ENCODE measurements at regions not wholly inside any gene's neighbourhood (a gene's known extent, or its start where the extent isn't known, plus 50 kb on each side); places are given as distances from the start of the nearest gene placed in this dataset.
"Not testable (repeated sequence)": the region's sequence is repeated elsewhere in the genome, so short reads cannot be mapped to it uniquely, and the experiment has no call there.

DNA sequence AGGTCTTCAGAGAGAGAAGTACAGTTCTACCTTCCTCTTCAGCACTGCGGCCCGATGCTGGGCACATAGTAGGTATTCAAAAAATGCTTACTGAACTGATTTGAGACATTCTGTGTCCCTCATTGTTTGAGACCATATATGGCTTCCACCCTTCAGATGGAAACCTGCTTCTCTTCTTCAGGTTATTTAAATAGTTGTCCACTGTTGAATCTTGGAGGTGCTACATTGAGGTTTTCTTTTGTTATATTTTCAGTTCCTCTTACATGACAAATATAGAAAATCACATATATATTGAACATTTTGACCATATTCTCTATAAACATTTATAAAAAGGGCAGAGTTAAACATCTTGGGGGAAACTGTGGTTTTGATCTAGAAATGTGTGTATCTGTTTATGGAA lies 200.2 kb upstream of the LRRC3B start:
- no peak for DNase-seq

DNA sequence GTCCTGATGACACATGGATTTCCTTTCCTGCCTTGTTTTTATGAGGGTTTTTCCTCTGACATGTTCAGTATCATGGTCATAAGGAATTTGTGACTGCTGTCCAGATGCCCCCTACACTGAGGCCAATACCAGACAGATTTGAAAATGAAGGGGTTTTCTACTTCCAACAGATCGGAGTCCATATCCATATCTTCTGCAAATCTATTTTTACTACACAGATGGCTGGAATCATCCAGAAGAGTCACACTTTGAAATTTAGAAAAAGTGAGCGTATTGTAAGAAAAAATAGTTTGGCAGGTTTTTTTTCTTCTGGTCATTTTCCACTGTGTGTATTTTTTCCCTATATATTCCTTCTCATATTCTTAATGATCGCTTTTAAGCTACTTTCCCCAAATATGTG lies 197.5 kb upstream of the LRRC3B start:
- DNase-seq: no peak

DNA sequence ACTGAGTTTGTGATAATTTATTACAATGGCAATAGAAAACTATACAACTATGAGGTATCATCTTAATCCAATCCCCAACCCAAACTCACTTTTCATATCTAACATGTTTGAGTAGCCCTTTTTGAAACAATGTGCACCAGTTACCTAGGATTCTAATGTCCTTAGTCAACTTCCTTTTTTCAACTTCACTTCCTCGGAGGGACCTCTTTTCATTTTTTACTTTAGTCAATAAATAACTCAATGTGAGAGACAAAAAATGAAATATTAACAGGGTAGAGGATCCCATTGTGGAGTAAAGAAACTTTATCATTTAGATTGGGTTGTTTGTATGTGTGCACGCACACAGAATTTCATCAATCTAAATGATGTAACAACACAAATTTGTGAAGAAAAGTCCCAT lies 193.6 kb upstream of the LRRC3B start:
- no peak for DNase-seq

DNA sequence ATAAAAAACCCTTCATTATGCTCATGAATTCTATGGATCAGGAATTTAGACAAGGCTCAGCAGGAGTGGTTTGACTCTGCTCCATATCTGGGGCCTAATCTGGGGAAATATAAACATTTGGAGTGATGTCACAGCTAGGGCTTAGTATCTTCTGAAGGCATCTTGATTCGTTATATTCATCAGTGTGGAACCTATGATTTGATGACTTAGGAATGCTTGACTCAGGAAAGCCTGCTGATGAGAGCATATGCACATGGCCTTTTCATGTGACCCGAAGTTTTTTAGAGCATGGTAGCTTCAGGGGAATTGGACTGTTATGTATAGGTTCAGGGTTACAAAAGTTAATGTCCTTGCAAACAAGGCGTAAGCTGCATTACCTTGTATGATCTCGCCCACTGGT lies 184.9 kb upstream of the LRRC3B start:
- DNase-seq: no peak

DNA sequence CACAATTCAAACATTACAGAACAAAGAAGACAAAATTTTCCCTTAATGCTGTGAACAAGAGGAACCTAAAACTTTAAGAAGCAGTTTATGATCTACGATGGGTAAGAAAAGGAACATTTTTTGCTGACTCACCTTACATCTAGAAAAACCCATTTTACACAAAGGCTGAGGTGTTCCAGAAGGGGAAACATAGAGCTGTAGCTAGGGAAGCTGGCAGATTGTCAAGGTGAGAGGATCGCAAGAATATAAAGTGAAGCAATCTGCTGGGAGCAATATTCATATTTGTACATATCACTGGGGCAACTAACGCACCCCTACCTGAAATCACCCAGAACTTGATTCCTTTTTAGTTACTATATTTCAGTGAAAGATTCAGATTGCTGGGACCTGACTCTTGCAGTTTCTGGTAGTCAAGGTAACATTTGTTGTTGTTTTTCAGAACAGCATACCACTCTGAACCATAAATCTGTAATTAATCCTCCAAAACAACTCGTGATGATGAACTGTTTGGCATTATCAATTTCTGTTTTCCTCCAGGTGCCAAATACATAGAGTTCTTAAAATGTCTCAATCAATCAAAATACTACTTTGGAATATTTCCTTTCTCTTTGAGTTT lies 184.1 kb upstream of the LRRC3B start:
- DNase-seq: no peak

DNA sequence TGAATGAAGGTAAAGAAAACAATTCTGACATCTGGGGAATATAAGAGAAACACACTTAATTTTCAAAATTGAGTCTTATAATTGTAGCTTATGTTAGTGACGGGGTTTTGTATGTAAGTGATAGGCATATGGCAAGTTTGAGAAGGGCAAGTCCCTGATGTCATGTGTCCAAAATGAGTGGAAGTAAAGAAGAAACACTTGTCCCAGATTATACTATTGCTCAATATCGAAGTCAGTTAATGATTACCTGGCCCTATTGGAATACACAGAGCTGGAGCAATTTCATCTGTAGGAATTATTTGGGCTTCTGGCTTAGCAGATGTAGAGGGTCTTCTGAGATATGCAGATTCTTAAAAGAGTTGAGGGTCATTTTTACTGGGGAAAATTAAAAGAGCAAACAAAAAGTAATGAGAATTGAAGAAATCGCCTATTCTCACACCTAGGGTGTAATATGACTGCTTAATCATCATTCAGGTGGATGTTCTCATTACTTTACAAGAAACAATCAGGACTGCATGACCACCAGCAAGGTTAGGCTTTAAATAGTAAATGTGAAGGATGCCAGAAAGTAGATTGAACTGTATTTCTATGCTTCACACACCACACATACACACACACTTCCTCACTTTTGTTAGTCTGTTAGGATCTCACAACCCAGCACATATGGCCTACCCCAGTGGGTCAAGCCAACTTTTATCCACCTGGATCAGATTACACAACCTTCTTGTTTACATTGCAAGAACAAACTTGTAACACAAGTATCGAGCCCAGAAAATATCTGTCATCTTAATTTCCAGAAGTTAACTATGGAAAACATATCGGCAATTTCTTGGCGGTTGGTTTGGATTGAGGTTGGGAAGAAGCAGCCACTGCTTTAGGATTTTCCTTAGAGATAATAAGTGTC lies 183.3 kb upstream of the LRRC3B start:
- DNase-seq: no peak

DNA sequence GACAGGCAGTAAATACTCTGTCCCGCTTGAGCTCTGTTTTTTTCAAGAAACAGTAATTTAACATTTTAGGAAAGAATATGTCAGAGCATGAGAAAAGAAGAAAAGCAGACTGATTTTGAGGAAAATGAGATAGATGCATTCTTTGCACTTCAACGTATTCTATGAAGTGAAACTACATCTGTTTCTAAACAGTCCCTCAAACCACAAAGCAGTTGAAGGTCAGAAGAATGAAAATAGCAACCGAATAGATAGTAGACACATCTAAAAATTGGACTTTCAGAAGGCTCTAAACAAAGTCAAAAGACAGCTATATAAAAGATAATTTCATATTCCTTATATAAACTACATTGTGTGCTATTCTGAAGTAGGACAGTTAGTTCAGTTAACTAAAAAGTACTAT lies 172.6 kb upstream of the LRRC3B start:
- no peak for DNase-seq

DNA sequence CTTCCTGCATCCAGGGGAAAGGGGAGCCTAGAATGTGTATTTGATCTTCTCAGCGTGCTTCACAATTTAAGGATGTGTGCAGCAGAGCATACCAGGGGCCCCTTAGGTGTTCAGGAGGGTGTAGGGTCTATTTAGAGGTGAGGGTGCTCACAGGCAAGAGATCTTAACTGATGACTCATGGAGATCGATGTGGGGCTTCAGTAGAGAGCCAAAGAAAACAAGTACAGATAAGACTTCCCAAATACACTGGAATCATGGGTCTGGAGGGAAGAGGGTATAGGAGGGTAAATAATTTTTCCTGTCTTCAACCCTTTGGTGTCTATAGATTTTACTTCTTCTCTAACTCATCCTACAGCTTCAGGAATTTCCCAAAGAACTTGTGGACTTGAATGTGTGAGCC lies 170.2 kb upstream of the LRRC3B start:
- no peak for DNase-seq

DNA sequence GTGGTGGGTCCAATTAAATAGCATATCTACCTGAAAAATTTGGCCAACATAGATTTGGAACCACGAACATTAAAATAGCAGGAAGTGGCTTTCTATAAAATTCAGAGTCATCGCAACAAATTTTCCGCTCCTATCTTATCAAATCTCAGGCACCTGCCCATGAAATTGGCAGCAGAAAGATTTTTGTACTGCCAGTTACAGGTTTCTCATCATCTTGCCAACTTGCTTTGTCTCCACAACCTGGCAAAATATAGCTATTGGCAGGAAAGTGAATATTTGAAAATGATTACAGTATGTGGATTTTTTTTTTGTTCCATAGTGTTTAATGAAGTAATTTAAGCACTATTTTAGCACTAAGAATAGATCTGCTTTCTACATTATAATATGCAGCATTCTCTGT lies 161.6 kb upstream of the LRRC3B start:
- DNase-seq: no peak

DNA sequence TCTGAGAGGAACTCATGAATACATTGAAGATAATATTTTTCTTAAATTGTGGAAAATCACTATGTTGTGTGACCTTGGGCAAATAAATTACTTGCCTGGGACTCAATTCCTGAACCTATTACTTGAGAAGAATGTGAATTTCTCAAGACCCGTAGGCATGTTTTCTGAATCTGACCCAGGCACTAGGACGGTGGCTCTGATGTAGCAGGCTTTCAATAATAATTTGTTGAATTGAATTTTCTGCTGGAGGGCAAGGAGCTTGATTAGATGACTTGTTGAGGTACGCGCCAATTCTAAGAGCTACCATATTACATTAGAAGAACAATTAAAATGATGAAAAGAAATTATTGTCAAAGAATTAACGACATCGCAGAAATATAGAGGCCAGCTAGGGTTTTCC lies 150.2 kb upstream of the LRRC3B start:
- DNase-seq: no peak

DNA sequence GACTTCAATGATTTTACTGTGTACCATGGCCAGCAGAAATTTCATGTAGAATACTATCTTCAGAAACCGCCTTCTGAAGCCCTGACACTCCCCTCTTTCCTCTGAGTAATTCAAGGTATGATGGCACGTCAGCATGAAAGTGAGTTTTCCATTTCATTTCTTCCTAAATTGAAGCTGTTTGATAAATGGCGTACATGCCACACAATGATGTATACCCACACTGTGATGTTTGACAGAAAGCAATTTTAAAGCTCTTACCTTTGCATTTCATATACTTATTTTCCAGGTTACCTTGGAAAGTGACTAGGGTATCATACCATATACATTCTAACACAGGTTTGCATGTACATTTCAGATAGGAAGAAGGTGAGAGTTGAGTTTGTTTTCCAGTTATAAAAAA lies 147.9 kb upstream of the LRRC3B start:
- DNase-seq: no peak

DNA sequence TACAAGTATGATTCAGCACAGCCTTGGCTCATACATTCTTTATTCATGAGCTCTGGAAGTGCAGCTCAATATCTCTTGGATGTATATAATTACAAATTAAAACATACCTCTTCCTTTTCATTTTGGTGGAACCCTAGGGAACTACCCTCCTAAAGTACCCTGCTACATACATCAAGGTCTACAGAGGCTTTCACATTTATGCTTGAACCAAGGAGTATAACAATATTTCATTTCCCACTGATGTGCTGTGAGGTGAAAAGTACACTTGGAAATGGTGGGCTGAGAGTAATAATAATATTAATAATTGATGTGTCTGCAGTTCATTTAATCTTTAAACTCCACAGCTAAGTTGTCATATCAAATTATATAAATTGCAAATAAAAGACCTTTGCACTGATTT lies 142.2 kb upstream of the LRRC3B start:
- no peak for DNase-seq

DNA sequence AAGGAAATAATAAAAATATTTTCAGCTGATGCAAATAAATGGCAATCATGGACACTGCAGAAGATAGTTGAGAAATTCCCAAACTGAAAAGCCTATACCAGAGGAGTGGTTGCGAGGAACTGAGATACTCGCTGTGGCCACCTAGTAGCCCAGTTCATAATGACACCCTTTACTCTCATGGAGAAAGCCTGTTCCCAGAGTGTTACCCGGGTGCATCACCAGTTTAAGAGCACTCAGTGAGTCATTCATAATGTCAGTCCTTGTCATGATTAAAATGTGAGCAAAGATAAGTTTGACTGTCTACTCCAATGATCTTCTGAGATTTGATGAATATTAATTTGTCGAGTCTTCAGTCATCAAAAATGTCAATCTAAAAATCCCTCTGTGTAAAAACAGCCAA lies 138.4 kb upstream of the LRRC3B start:
- no peak for DNase-seq

DNA sequence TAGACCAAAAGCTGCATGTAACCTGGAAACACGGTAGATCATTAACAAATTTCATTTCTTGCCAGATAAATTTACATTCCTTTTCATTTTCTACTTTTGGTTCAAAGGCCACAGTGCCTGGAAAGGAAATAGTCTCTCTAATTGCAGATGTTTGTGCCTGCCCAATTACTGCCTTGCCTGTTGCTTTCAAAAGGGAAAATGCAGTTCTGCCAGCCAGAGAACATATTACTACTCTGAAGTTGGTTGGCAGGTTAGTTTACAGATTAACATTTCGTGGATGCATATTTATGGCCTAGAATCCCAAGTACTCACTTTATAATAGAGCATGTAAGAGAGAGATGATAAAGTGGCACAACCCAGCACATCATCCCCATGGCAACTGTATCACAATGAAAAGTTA lies 124.3 kb upstream of the LRRC3B start:
- no peak for DNase-seq

DNA sequence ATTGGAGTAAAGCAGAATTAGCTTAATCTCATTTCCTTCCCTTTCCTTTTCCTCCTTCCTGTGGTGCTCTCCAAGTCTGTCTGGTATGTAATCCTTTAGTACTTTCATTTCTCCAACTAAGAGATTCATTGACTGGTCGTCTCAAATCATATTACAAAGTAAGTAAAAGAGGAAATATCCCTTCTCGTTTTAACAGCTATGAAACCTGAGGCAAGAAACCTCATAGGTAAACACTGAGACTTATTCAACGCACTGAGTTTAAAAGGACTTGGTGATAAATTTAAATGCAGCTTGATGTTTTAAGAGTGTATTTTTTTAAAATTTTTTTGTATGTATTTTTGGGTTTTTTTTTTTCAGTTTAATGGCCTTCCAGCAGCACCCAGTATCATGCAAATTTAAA lies 117.2 kb upstream of the LRRC3B start:
- no peak for DNase-seq

DNA sequence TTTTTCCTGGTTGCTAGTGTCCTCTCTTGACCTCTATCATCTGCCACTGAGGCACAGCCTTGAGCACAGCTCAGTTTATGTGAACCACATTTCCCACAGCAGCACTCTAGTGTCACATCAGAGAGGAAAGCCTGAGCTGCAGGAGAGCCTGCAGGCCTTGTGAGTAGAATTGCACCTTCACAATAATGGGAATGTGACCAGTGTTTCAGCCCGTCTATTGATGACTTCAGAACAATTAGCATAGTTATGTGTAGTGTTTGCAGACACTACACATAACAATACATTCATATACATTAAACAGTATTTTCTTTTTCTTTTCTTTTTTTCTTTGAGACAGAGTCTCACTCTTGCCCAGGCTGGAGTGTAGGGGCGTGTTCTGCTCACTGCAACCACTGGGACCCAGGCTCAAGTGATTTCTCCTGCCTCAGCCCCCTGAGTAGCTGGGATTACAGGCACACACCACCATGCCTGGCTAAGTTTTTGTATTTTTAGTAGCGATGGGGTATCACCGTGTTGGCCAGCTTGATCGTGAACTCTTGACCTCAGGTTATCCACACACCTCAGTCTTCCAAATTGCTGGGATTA lies 108.0 kb upstream of the LRRC3B start:
- DNase-seq: not testable (repeated sequence)

DNA sequence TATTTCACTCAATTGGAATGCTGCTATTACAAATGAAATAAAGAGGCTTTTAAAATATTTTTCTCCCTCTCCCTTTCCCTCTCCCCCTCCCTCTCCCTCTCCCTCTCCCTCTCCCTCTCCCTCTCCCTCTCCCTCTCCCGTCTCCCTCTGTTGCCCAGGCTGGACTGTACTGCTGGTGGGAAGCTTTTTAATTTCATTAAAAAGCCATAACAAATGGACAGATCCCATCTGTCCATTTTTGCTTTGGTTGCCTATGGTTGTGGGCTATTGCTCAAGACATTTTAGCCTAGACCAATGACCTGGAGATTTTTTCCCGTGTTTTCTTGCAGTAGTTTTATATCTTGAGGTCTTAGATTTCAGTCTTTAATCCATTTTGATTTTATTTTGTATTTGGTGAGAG lies 107.2 kb upstream of the LRRC3B start:
- DNase-seq: no peak

DNA sequence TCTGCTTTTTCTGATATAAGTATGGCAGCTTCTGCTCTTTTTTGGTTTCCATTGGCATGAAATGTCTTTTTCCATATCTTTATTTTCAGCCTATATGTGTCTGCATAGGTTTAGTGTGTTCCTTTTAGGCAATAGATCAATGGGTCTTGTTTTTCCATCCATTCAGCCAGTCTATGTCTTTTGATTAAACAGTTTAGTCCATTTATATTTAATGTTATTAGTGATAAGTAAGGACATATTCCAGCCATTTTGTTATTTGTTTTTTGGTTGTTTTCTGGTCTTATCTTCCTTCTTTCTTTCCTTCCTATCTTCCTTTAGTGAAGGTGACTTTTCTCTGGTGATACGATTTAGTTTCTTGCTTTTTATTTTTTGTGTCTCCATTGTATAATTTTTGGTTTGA lies 101.3 kb upstream of the LRRC3B start:
- no peak for DNase-seq

DNA sequence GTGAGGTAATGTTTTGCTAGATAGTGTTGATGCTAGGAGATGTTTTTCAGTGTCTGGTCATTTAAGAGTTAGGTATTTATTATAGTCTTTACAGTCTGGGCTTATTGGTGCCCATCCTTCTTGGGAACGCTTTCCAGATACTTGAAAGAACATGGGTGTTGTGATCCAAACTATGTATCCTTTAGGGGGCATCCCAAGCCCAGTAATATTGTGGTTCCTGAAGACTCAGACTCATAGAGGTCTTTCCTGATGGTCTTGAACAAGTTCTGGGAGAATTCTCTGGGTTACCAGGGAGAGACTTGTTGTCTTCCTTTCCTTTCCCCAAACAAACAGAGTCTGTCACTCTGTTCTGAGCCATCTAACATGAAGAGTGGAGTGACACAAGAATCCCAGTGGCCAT lies 99.7 kb upstream of the LRRC3B start:
- DNase-seq: no peak

DNA sequence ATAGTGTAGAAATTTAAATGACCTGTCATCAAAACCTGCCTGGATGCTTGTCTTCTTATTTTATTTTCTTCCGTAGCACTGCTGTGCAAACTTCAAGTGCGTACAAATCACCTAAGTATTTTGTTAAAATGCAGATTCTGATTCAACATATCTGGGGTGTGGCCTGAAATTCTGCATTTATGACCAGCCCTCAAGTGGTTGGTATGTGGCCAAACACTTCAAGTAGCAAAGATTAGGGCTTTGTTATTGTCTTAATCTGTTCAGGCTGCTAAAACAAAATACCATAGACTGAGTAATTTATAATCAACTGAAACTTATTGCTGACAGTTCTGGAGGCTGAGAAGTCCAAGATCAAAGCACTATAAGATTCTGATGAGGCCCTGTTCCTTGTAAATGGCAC lies 97.6 kb upstream of the LRRC3B start:
- no peak for DNase-seq

DNA sequence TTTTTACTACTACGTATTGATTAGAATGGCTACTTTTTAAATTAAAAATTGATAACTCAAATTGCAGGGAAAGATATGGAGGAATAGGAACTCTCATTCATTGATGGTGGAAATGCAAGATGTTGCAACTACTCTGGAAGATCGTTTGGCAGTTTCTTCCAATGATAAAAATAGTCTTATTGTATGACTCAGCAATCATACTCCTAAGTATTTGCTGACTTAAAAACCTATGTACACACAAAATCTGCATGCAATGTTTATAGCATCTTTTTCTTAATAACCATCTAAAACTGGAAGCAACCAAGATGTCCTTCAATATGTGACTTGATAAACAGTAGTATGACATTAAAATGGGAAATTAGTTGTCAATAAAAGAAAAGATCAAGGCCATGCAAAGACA lies 87.4 kb upstream of the LRRC3B start:
- no peak for DNase-seq

DNA sequence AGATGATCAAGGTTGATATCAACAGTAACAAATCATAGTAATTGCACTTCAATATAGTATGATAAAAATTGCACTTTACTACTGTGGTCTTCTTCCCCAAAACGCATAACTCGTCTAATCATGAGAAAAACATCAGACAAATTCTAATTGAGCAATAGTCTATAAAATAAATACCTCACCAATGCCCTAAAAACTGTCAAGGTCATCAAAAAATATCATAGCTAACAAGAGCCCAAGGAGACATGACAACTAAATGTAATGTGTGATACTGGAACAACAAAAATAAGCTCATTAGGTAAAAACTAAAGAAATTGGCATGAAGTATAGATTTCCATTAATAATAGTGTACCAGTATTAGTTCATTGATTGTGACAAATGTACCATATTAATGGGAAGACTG lies 85.6 kb upstream of the LRRC3B start:
- no peak for DNase-seq

DNA sequence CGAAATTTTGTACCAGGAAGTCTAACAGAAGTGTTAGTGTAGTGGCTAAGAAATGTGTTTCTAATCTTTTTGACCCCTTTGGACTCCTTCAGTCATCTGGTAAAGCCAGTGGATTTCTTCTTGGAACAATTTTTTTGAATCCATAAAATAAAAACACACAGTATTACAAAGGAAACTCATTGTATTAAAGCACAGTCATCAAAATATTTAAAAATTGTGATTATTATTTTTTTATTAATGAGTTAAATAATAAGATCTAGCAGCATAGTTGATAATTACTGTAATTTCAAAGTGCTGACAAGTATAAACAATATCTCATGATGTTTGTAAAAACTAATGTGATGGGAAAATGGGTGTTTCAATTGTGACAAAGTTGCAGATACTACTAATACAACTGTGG lies 72.2 kb upstream of the LRRC3B start:
- DNase-seq: no peak

DNA sequence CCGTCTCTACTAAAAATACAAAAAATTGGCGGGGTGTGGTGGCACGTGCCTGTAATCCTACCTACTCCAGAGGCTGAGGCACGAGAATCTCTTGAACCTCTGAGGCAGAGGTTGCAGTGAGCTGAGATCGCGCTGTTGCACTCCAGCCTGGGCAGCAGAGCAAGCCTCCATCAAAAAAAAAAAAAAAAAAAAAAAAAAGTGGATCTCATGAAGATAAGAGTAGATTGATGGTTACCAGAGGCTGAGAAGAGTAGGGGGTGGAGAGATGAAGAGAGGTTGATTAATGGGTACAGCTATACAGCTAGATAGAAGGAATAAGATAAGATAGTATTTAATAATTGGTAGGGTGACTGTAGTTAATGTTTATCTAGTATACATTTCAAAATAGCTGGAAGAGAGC lies 65.9 kb upstream of the LRRC3B start:
- no peak for DNase-seq

DNA sequence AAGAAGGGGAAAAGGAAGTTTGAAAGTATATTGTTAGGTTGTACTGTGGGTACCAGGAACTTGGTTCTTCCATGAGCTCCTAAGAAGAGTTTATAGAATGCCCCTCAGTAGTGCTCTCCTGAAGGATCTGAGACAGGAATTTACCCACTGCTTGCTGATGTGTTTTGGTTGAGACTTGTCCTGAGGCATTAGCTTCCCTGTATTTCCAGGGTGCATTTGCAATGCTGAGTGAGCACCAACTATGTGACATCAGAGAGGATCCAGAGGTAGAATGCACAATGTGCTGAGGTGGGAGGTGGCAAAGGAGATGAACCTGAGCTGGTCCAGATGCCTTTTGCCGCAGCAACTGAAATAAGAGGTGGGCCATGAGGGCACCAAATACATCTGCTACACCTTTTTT lies 64.3 kb upstream of the LRRC3B start:
- DNase-seq: no peak

Measured in activated CD4-positive, CD25-positive, alpha-beta regulatory T cell treated with anti-CD3 and anti-CD28 coated beads, Interleukin-2, amount 50 U/mL, for 72 hours (primary cell).